WTC11 (cell line): ENCODE measurements at regions not wholly inside any gene's neighbourhood (a gene's known extent, or its start where the extent isn't known, plus 50 kb on each side); places are given as distances from the start of the nearest gene placed in this dataset.

Source experiments
- ATAC-seq: fragments of 200-7000 bp; cut with Tn5 transposase; 2 replicates; pipeline ENCODE4 v1.10.0; 2021; ENCODE audit warnings: mild to moderate bottlenecking, moderate library complexity
- CTCF ChIA-PET: fragments of 300-600 bp; sonication (Branson Sonifier 250); formaldehyde crosslinking; loops from one replicate; lab custom pipeline; 2021; ENCODE audit warnings: antibody characterized with exemption; lab: Charles Lee
- POLR2A ChIA-PET: fragments of 350-600 bp; sonication (Branson Sonifier 250); formaldehyde crosslinking; loops from one replicate; lab custom pipeline; 2021; ENCODE audit warnings: antibody characterized with exemption; lab: Charles Lee
- DNase-seq: peaks from one replicate; pipeline ENCODE4 v3.0.0; 2021; ENCODE audit warnings: low spot score
- H3K27ac Mint-ChIP-seq: 2 replicates; pipeline ENCODE4 v1.8.0; 2021; ENCODE audit warnings: mixed read lengths
- H3K27me3 Mint-ChIP-seq: 2 replicates; pipeline ENCODE4 v1.8.0; 2021; ENCODE audit warnings: low read depth, mild to moderate bottlenecking, moderate library complexity, mixed read lengths
- H3K36me3 Mint-ChIP-seq: 2 replicates; pipeline ENCODE4 v1.8.0; 2021; ENCODE audit warnings: mixed read lengths
- H3K4me1 Mint-ChIP-seq: 2 replicates; pipeline ENCODE4 v1.8.0; 2022; ENCODE audit warnings: mixed read lengths
- H3K4me3 Mint-ChIP-seq: 2 replicates; pipeline ENCODE4 v1.8.0; 2021; ENCODE audit warnings: mild to moderate bottlenecking, moderate library complexity, mixed read lengths
- H3K9me3 Mint-ChIP-seq: 2 replicates; pipeline ENCODE4 v1.8.0; 2021; ENCODE audit warnings: mixed read lengths
- CBFB ChIP-seq: sonication (generic); formaldehyde crosslinking; IDR thresholded peaks from 2 replicates; pipeline ENCODE4 v1.8.1; 2022; ENCODE audit warnings: mild to moderate bottlenecking, low read depth, missing genetic modification reagents
- CREB1 ChIP-seq: sonication (generic); formaldehyde crosslinking; IDR thresholded peaks from 2 replicates; pipeline ENCODE4 v1.8.0; 2023; ENCODE audit warnings: mild to moderate bottlenecking, missing genetic modification reagents
- JUN ChIP-seq: sonication (generic); formaldehyde crosslinking; IDR thresholded peaks from 2 replicates; pipeline ENCODE4 v1.8.0; 2023; ENCODE audit warnings: mild to moderate bottlenecking, missing genetic modification reagents
- KAT7 ChIP-seq: sonication (generic); formaldehyde crosslinking; IDR thresholded peaks from 2 replicates; pipeline ENCODE4 v1.8.1; 2023; ENCODE audit warnings: missing genetic modification reagents, mild to moderate bottlenecking, borderline replicate concordance
- TP53 ChIP-seq: sonication (generic); formaldehyde crosslinking; IDR thresholded peaks from 2 replicates; pipeline ENCODE4 v1.8.1; 2023; ENCODE audit warnings: mild to moderate bottlenecking, missing genetic modification reagents
- ZNF317 ChIP-seq: sonication (generic); formaldehyde crosslinking; IDR thresholded peaks from 2 replicates; pipeline ENCODE4 v1.8.1; 2023; ENCODE audit warnings: low read depth, mild to moderate bottlenecking, moderate library complexity, missing genetic modification reagents, borderline replicate concordance
- ZNF396 ChIP-seq: fragments of 250-450 bp; sonication (Bioruptor Pico); IDR thresholded peaks from 2 replicates; pipeline ENCODE4 v1.8.0; 2021; ENCODE audit warnings: mild to moderate bottlenecking, moderate library complexity, borderline replicate concordance
- TF ChIP-seq, protein P1 (sequence below): fragments of 250-450 bp; sonication (Bioruptor Pico); IDR thresholded peaks from 2 replicates; pipeline ENCODE4 v1.8.0; 2021; ENCODE audit warnings: mild to moderate bottlenecking
- TF ChIP-seq, protein P2 (sequence below): sonication (generic); formaldehyde crosslinking; IDR thresholded peaks from 2 replicates; pipeline ENCODE4 v1.8.1; 2022; ENCODE audit warnings: low read depth, missing genetic modification reagents, borderline replicate concordance
- TF ChIP-seq, protein P3 (sequence below): fragments of 250-450 bp; sonication (Bioruptor Pico); IDR thresholded peaks from 2 replicates; pipeline ENCODE4 v1.9.0; 2021; ENCODE audit warnings: moderate library complexity, mild to moderate bottlenecking, inconsistent platforms, borderline replicate concordance
- TF ChIP-seq, protein P4 (sequence below): fragments of 250-450 bp; sonication (Bioruptor Pico); IDR thresholded peaks from 2 replicates; pipeline ENCODE4 v1.9.0; 2021; ENCODE audit warnings: mild to moderate bottlenecking, borderline replicate concordance
- TF ChIP-seq, protein P5 (sequence below): sonication (generic); formaldehyde crosslinking; IDR thresholded peaks from 2 replicates; pipeline ENCODE4 v1.8.1; 2023; ENCODE audit warnings: mild to moderate bottlenecking, missing genetic modification reagents
- TF ChIP-seq, protein P6 (sequence below): sonication (generic); formaldehyde crosslinking; conservative IDR thresholded peaks from 2 replicates; pipeline ENCODE4 v1.8.1; 2023; ENCODE audit warnings: mild to moderate bottlenecking, low read depth, missing genetic modification reagents, moderate library complexity
- TF ChIP-seq, protein P7 (sequence below): fragments of 200-600 bp; IDR thresholded peaks from 2 replicates; pipeline ENCODE4 v1.8.0; 2022; ENCODE audit warnings: antibody characterized with exemption
- TF ChIP-seq, protein P8 (sequence below): sonication (generic); formaldehyde crosslinking; IDR thresholded peaks from 2 replicates; pipeline ENCODE4 v1.8.1; 2023; ENCODE audit warnings: mild to moderate bottlenecking, missing genetic modification reagents, moderate library complexity
- TF ChIP-seq, protein P9 (sequence below): sonication (generic); formaldehyde crosslinking; IDR thresholded peaks from 2 replicates; pipeline ENCODE4 v1.8.0; 2022; ENCODE audit warnings: mild to moderate bottlenecking, missing genetic modification reagents
- TF ChIP-seq, protein P10 (sequence below): sonication (generic); formaldehyde crosslinking; IDR thresholded peaks from 2 replicates; pipeline ENCODE4 v1.8.1; 2023; ENCODE audit warnings: mild to moderate bottlenecking, missing genetic modification reagents

DNA sequence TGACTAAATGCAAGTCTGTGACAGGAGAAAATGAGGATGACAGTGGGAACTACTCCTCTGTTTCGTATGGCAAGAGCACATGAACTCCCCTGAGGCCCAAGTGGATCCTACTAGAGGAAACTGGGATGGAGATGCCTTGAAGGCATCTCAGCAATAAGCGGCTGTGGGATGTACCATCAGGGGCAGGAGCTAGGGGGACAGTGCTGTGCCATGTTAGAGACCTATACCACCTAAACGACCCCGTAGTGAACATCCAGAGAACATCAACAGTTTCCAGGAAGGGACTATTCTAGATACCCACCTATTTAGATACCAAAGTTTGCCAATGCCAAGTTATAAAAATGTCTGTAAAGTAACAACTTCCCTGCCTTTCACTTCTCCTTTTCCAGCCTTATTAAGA is 860.8 kb upstream of the ACVR2A start:
- ATAC-seq: no peak
- Mint-ChIP-seq H3K9me3 (peaks cover 20% of the 10 kb centered on the region), H3K36me3 (peaks cover 15% of the 10 kb centered on the region; the same call in 1 of the 2 replicates), H3K4me1 (peaks cover 6% of the 10 kb centered on the region), H3K27me3 (no peaks in the 10 kb centered on the region), H3K27ac (no peak overlapping the region), H3K4me3 (no peak overlapping the region)
- CTCF ChIA-PET: no interaction called here
- POLR2A ChIA-PET: no interaction called here
- no peak for DNase-seq
- TF ChIP-seq, protein P1, sequence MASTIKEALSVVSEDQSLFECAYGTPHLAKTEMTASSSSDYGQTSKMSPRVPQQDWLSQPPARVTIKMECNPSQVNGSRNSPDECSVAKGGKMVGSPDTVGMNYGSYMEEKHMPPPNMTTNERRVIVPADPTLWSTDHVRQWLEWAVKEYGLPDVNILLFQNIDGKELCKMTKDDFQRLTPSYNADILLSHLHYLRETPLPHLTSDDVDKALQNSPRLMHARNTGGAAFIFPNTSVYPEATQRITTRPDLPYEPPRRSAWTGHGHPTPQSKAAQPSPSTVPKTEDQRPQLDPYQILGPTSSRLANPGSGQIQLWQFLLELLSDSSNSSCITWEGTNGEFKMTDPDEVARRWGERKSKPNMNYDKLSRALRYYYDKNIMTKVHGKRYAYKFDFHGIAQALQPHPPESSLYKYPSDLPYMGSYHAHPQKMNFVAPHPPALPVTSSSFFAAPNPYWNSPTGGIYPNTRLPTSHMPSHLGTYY (CRISPR knock-in tag): no peak
- TF ChIP-seq, protein P2, sequence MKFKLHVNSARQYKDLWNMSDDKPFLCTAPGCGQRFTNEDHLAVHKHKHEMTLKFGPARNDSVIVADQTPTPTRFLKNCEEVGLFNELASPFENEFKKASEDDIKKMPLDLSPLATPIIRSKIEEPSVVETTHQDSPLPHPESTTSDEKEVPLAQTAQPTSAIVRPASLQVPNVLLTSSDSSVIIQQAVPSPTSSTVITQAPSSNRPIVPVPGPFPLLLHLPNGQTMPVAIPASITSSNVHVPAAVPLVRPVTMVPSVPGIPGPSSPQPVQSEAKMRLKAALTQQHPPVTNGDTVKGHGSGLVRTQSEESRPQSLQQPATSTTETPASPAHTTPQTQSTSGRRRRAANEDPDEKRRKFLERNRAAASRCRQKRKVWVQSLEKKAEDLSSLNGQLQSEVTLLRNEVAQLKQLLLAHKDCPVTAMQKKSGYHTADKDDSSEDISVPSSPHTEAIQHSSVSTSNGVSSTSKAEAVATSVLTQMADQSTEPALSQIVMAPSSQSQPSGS (CRISPR knock-in tag): no peak
- TF ChIP-seq ZNF317 (CRISPR knock-in tag) (no peak), CREB1 (no peak), TP53 (CRISPR knock-in tag) (no peak), JUN (no peak), CBFB (CRISPR knock-in tag) (no peak), ZNF396 (CRISPR knock-in tag) (no peak), KAT7 (CRISPR knock-in tag) (no peak)
- TF ChIP-seq, protein P3, sequence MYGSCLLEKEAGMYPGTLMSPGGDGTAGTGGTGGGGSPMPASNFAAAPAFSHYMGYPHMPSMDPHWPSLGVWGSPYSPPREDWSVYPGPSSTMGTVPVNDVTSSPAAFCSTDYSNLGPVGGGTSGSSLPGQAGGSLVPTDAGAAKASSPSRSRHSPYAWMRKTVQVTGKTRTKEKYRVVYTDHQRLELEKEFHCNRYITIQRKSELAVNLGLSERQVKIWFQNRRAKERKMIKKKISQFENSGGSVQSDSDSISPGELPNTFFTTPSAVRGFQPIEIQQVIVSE: no peak
- TF ChIP-seq, protein P4, sequence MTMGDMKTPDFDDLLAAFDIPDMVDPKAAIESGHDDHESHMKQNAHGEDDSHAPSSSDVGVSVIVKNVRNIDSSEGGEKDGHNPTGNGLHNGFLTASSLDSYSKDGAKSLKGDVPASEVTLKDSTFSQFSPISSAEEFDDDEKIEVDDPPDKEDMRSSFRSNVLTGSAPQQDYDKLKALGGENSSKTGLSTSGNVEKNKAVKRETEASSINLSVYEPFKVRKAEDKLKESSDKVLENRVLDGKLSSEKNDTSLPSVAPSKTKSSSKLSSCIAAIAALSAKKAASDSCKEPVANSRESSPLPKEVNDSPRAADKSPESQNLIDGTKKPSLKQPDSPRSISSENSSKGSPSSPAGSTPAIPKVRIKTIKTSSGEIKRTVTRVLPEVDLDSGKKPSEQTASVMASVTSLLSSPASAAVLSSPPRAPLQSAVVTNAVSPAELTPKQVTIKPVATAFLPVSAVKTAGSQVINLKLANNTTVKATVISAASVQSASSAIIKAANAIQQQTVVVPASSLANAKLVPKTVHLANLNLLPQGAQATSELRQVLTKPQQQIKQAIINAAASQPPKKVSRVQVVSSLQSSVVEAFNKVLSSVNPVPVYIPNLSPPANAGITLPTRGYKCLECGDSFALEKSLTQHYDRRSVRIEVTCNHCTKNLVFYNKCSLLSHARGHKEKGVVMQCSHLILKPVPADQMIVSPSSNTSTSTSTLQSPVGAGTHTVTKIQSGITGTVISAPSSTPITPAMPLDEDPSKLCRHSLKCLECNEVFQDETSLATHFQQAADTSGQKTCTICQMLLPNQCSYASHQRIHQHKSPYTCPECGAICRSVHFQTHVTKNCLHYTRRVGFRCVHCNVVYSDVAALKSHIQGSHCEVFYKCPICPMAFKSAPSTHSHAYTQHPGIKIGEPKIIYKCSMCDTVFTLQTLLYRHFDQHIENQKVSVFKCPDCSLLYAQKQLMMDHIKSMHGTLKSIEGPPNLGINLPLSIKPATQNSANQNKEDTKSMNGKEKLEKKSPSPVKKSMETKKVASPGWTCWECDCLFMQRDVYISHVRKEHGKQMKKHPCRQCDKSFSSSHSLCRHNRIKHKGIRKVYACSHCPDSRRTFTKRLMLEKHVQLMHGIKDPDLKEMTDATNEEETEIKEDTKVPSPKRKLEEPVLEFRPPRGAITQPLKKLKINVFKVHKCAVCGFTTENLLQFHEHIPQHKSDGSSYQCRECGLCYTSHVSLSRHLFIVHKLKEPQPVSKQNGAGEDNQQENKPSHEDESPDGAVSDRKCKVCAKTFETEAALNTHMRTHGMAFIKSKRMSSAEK (CRISPR knock-in tag): no peak
- TF ChIP-seq, protein P5, sequence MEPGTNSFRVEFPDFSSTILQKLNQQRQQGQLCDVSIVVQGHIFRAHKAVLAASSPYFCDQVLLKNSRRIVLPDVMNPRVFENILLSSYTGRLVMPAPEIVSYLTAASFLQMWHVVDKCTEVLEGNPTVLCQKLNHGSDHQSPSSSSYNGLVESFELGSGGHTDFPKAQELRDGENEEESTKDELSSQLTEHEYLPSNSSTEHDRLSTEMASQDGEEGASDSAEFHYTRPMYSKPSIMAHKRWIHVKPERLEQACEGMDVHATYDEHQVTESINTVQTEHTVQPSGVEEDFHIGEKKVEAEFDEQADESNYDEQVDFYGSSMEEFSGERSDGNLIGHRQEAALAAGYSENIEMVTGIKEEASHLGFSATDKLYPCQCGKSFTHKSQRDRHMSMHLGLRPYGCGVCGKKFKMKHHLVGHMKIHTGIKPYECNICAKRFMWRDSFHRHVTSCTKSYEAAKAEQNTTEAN (CRISPR knock-in tag): no peak
- TF ChIP-seq, protein P6, sequence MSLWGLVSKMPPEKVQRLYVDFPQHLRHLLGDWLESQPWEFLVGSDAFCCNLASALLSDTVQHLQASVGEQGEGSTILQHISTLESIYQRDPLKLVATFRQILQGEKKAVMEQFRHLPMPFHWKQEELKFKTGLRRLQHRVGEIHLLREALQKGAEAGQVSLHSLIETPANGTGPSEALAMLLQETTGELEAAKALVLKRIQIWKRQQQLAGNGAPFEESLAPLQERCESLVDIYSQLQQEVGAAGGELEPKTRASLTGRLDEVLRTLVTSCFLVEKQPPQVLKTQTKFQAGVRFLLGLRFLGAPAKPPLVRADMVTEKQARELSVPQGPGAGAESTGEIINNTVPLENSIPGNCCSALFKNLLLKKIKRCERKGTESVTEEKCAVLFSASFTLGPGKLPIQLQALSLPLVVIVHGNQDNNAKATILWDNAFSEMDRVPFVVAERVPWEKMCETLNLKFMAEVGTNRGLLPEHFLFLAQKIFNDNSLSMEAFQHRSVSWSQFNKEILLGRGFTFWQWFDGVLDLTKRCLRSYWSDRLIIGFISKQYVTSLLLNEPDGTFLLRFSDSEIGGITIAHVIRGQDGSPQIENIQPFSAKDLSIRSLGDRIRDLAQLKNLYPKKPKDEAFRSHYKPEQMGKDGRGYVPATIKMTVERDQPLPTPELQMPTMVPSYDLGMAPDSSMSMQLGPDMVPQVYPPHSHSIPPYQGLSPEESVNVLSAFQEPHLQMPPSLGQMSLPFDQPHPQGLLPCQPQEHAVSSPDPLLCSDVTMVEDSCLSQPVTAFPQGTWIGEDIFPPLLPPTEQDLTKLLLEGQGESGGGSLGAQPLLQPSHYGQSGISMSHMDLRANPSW (CRISPR knock-in tag): no peak
- TF ChIP-seq, protein P7, sequence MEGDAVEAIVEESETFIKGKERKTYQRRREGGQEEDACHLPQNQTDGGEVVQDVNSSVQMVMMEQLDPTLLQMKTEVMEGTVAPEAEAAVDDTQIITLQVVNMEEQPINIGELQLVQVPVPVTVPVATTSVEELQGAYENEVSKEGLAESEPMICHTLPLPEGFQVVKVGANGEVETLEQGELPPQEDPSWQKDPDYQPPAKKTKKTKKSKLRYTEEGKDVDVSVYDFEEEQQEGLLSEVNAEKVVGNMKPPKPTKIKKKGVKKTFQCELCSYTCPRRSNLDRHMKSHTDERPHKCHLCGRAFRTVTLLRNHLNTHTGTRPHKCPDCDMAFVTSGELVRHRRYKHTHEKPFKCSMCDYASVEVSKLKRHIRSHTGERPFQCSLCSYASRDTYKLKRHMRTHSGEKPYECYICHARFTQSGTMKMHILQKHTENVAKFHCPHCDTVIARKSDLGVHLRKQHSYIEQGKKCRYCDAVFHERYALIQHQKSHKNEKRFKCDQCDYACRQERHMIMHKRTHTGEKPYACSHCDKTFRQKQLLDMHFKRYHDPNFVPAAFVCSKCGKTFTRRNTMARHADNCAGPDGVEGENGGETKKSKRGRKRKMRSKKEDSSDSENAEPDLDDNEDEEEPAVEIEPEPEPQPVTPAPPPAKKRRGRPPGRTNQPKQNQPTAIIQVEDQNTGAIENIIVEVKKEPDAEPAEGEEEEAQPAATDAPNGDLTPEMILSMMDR: no peak
- TF ChIP-seq, protein P8, sequence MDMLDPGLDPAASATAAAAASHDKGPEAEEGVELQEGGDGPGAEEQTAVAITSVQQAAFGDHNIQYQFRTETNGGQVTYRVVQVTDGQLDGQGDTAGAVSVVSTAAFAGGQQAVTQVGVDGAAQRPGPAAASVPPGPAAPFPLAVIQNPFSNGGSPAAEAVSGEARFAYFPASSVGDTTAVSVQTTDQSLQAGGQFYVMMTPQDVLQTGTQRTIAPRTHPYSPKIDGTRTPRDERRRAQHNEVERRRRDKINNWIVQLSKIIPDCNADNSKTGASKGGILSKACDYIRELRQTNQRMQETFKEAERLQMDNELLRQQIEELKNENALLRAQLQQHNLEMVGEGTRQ (CRISPR knock-in tag): no peak
- TF ChIP-seq, protein P9, sequence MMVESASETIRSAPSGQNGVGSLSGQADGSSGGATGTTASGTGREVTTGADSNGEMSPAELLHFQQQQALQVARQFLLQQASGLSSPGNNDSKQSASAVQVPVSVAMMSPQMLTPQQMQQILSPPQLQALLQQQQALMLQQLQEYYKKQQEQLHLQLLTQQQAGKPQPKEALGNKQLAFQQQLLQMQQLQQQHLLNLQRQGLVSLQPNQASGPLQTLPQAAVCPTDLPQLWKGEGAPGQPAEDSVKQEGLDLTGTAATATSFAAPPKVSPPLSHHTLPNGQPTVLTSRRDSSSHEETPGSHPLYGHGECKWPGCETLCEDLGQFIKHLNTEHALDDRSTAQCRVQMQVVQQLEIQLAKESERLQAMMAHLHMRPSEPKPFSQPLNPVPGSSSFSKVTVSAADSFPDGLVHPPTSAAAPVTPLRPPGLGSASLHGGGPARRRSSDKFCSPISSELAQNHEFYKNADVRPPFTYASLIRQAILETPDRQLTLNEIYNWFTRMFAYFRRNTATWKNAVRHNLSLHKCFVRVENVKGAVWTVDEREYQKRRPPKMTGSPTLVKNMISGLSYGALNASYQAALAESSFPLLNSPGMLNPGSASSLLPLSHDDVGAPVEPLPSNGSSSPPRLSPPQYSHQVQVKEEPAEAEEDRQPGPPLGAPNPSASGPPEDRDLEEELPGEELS: no peak
- TF ChIP-seq, protein P10, sequence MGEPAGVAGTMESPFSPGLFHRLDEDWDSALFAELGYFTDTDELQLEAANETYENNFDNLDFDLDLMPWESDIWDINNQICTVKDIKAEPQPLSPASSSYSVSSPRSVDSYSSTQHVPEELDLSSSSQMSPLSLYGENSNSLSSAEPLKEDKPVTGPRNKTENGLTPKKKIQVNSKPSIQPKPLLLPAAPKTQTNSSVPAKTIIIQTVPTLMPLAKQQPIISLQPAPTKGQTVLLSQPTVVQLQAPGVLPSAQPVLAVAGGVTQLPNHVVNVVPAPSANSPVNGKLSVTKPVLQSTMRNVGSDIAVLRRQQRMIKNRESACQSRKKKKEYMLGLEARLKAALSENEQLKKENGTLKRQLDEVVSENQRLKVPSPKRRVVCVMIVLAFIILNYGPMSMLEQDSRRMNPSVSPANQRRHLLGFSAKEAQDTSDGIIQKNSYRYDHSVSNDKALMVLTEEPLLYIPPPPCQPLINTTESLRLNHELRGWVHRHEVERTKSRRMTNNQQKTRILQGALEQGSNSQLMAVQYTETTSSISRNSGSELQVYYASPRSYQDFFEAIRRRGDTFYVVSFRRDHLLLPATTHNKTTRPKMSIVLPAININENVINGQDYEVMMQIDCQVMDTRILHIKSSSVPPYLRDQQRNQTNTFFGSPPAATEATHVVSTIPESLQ (CRISPR knock-in tag): no peak
